Right atrium auricular region (tissue), 2 donors: ENCODE measurements at regions not wholly inside any gene's neighbourhood (a gene's known extent, or its start where the extent isn't known, plus 50 kb on each side); places are given as distances from the start of the nearest gene placed in this dataset.
A peak's percentile ranks its signal among the peaks of the same experiment; 100 is the strongest.

Experiments used
- DNase-seq: peaks from one replicate; pipeline ENCODE4 v3.0.0-alpha.2; 2019; ENCODE audit warnings: low spot score
- H3K27ac ChIP-seq, 2 donors: fragments of 200-600 bp; sonication (generic); 1 replicate in 1 of 2; 2 replicates in 1 of 2; pipeline ENCODE4 v1.5.1; 2016 to 2019
- H3K27me3 ChIP-seq, 2 donors: fragments of 200-600 bp; sonication (generic); one replicate each; pipeline versions ENCODE4 v1.5.1 to v1.6.0; 2017 to 2019
- H3K36me3 ChIP-seq: fragments of 200-600 bp; sonication (generic); one replicate; pipeline ENCODE4 v1.5.1; 2016
- H3K4me1 ChIP-seq, 2 donors: fragments of 200-600 bp; sonication (generic); one replicate each; pipeline versions ENCODE4 v1.5.1 to v1.6.0; 2017 to 2019
- H3K4me3 ChIP-seq, 2 donors: fragments of 200-600 bp; sonication (generic); 1 replicate in 1 of 2; 2 replicates in 1 of 2; pipeline ENCODE4 v1.5.1; 2017 to 2019; ENCODE audit warnings: mild to moderate bottlenecking in 1 of 2, moderate library complexity in 1 of 2
- H3K9me3 ChIP-seq, 2 donors: fragments of 200-600 bp; sonication (generic); one replicate each; pipeline ENCODE4 v1.5.1; 2019
- CTCF ChIP-seq, 2 donors: fragments of 200-600 bp; sonication (generic); IDR thresholded peaks; one replicate each; pipeline ENCODE4 v1.5.1; 2019; ENCODE audit warnings: antibody characterized with exemption in 2 of 2

GRCh38 chr7:33813331-33813730 is 92.0 kb upstream of the BMPER start:
- Histone ChIP-seq H3K4me1 (peaks cover 0 to 10% of the 10 kb centered on the region in 2 donors), H3K27me3 (no peaks in the 10 kb centered on the region), H3K27ac (no peak overlapping the region), H3K36me3 (no peaks in the 10 kb centered on the region), H3K9me3 (no peaks in the 10 kb centered on the region), H3K4me3 (no peak overlapping the region)
- no peak for DNase-seq
- TF ChIP-seq CTCF (IDR thresholded peaks at IDR 0.05), result no peak

DNA sequence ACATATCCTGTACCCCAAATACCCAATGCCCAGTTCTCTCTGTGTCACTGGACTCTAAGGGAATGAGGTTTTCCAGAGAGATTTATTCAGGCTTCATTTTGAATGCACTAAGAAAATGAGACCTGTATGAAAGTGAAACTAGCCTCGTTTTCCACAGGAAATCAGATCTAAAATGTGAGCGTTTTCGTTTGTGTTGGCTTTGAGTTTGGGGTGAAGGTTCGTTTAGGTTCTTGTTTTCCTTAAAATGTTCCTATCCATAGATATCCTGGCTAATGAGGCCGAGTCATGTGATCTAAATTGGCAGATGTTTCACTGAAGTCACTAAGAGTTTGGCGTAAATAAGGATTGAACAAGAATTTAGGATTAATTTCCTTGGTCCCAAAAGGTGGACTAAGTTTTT is 90.9 kb upstream of the BMPER start:
- no peak for TF ChIP-seq CTCF (IDR thresholded peaks at IDR 0.05)
- no peaks in the 10 kb centered on the region for H3K27me3 ChIP-seq
- H3K4me3 ChIP-seq, result peak overlapping the region in 1 of 2 donors; percentile 34
- H3K36me3 ChIP-seq, result no peaks in the 10 kb centered on the region
- no peak for DNase-seq
- peaks cover 0 to under 1% of the 10 kb centered on the region in 2 donors for H3K9me3 ChIP-seq
- H3K4me1 ChIP-seq, result peaks cover 0 to 10% of the 10 kb centered on the region in 2 donors
- H3K27ac ChIP-seq, result peak overlapping the region in 1 of 2 donors; percentile 44

- peak overlapping the region in 1 of 2 donors; percentile 34 for H3K4me3 ChIP-seq
- H3K27ac ChIP-seq, result peak overlapping the region in 1 of 2 donors; percentile 44
- H3K9me3 ChIP-seq, result peaks cover 0 to 6% of the 10 kb centered on the region in 2 donors
- H3K4me1 ChIP-seq, result peaks cover 0 to 10% of the 10 kb centered on the region in 2 donors
- no peak for DNase-seq
- no peak for TF ChIP-seq CTCF (IDR thresholded peaks at IDR 0.05)
- H3K36me3 ChIP-seq, result no peaks in the 10 kb centered on the region
- H3K27me3 ChIP-seq, result no peaks in the 10 kb centered on the region
Measured at GRCh38 chr7:33814936-33815335, 90.4 kb upstream of the BMPER start.

- H3K36me3 ChIP-seq, result no peaks in the 10 kb centered on the region
- DNase-seq, result no peak
- peak overlapping the region in 1 of 2 donors; percentile 34 for H3K4me3 ChIP-seq
- H3K27ac ChIP-seq, result no peak overlapping the region
- no peak for TF ChIP-seq CTCF (IDR thresholded peaks at IDR 0.05)
- peaks cover 0 to 9% of the 10 kb centered on the region in 2 donors for H3K9me3 ChIP-seq
- no peaks in the 10 kb centered on the region for H3K27me3 ChIP-seq
- peaks cover 0 to 10% of the 10 kb centered on the region in 2 donors for H3K4me1 ChIP-seq
Measured at GRCh38 chr7:33815336-33815735, 90.0 kb upstream of the BMPER start.

- no peak overlapping the region for H3K4me3 ChIP-seq
- H3K36me3 ChIP-seq, result no peaks in the 10 kb centered on the region
- H3K9me3 ChIP-seq, result peaks cover 0 to 9% of the 10 kb centered on the region in 2 donors
- TF ChIP-seq CTCF (IDR thresholded peaks at IDR 0.05), result no peak
- no peak for DNase-seq
- H3K4me1 ChIP-seq, result peaks cover 0 to 10% of the 10 kb centered on the region in 2 donors
- H3K27me3 ChIP-seq, result no peaks in the 10 kb centered on the region
- no peak overlapping the region for H3K27ac ChIP-seq
Measured at GRCh38 chr7:33816106-33816505, 89.2 kb upstream of the BMPER start.

DNA sequence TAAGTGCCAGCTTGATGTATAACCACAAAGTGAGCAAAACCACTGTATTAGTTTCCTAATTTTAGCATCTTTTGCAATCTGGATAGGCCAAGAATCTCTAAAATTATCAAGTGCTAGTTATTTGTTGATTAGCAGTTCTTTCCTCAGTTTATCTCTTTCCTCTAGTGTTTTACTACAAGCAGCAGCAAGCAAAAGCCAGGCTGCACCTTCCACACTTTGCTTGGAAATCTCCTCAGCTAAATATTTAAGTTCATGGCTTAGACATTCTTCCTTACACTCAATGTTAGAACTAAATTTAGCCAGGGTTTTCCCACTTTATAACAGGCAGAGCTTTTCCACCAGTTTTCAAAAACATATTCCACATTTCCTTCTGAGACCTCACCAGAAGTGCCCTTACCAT is 85.7 kb upstream of the BMPER start:
- no peak for DNase-seq

More for the DNA sequence above, 85.7 kb upstream of the BMPER start:
- TF ChIP-seq CTCF (IDR thresholded peaks at IDR 0.05), result no peak
- Histone ChIP-seq H3K4me3 (no peak overlapping the region), H3K36me3 (no peaks in the 10 kb centered on the region), H3K4me1 (peaks cover 0 to 10% of the 10 kb centered on the region in 2 donors), H3K9me3 (peaks cover 0 to 9% of the 10 kb centered on the region in 2 donors), H3K27ac (no peak overlapping the region), H3K27me3 (no peaks in the 10 kb centered on the region)
